HCT116 (cell line): ENCODE measurements at regions not wholly inside any gene's neighbourhood (a gene's known extent, or its start where the extent isn't known, plus 50 kb on each side); places are given as distances from the start of the nearest gene placed in this dataset.

Experiments
- ATAC-seq: fragments of 200-7000 bp; cut with Tn5 transposase; 2 replicates; pipeline ENCODE4 v1.9.1; 2020; ENCODE audit warnings: mild to moderate bottlenecking, moderate library complexity
- BruUV-seq: library from RNA; stranded (reverse); fragments of 400-500 nt; replicated peaks from 2 replicates; lab custom pipeline; 2021; lab: Mats Ljungman, UMichigan
- CTCF ChIA-PET: fragments of 300-600 bp; sonication (Branson Sonifier 250); formaldehyde crosslinking; loops from one replicate; lab custom pipeline; 2021; ENCODE audit warnings: antibody characterized with exemption; lab: Charles Lee
- POLR2A ChIA-PET: fragments of 300-600, 350-600 bp; sonication (Branson Sonifier 250); formaldehyde crosslinking; loops from one replicate; lab custom pipeline; 2021; ENCODE audit warnings: antibody characterized with exemption; lab: Charles Lee
- RAD21 ChIA-PET, 2 experiments: fragments of 300-600 bp; sonication (Branson Sonifier 250); formaldehyde crosslinking; loops; one replicate each; lab custom pipeline; 2023; ENCODE audit warnings: low total read pairs in 2 of 2; ENCODE audit not compliant: uncharacterized antibody in 2 of 2, unreplicated experiment in 2 of 2, low non-redundant PET in 1 of 2; lab: Charles Lee
- DNase-seq: peaks from one replicate; pipeline ENCODE4 v3.0.0-alpha.2; 2010; ENCODE audit warnings: low read depth, low spot score
- H2AFZ ChIP-seq: fragments of 200-600 bp; shearing (Covaris generic), sonication (generic); 2 replicates; pipeline ENCODE4 v1.6.1; 2017; ENCODE audit warnings: low read depth, mixed run types, mixed read lengths, antibody characterized with exemption, low read length; ENCODE audit not compliant: poor library complexity, severe bottlenecking
- H3K27ac ChIP-seq: 2 replicates; pipeline ENCODE4 v1.5.1; 2012; ENCODE audit warnings: low read depth, low read length
- H3K27me3 ChIP-seq: fragments of 200-600 bp; sonication (generic); 2 replicates; pipeline ENCODE4 v1.6.1; 2016; ENCODE audit warnings: mixed run types, low read length, mixed read lengths; ENCODE audit not compliant: insufficient read depth
- H3K36me3 ChIP-seq, 2 experiments: fragments of 200-500 bp in 1 of 2; fragments of 200-600 bp in 1 of 2; sonication (Bioruptor generic) in 1 of 2; sonication (generic) in 1 of 2; 2 replicates each; pipeline versions ENCODE4 v1.5.1 to v1.6.1; 2014 to 2016; ENCODE audit warnings: low read length in 2 of 2, inconsistent platforms in 1 of 2, mixed read lengths in 1 of 2, mixed run types in 1 of 2; ENCODE audit not compliant: insufficient read depth in 2 of 2, control insufficient read depth in 1 of 2
- H3K4me1 ChIP-seq, 2 experiments: fragments of 200-600 bp in 1 of 2; sonication (generic) in 1 of 2; 2 replicates each; pipeline versions ENCODE4 v1.5.1 to v1.6.1; 2012 to 2017; ENCODE audit warnings: low read length in 2 of 2, inconsistent platforms in 1 of 2, mild to moderate bottlenecking in 1 of 2, mixed read lengths in 1 of 2, mixed run types in 1 of 2, moderate library complexity in 1 of 2; ENCODE audit not compliant: insufficient read depth in 2 of 2, control insufficient read depth in 1 of 2
- H3K4me2 ChIP-seq: fragments of 200-600 bp; sonication (generic); 2 replicates; pipeline ENCODE4 v1.6.1; 2017; ENCODE audit warnings: mixed run types, low read length, mixed read lengths
- H3K4me3 ChIP-seq, 2 experiments: fragments of 200-600 bp in 1 of 2; sonication (generic) in 1 of 2; replicated peaks in 1 of 2; 2 replicates each; pipeline ENCODE4 v1.5.1; 2011 to 2016; ENCODE audit warnings: low read length in 2 of 2, control low read depth in 1 of 2, low read depth in 1 of 2, mild to moderate bottlenecking in 1 of 2, mixed read lengths in 1 of 2, mixed run types in 1 of 2
- H3K79me2 ChIP-seq: fragments of 200-600 bp; sonication (generic); 2 replicates; pipeline ENCODE4 v1.6.1; 2017; ENCODE audit warnings: mild to moderate bottlenecking, mixed run types, low read length, moderate library complexity, mixed read lengths; ENCODE audit not compliant: insufficient read depth
- H3K9ac ChIP-seq: fragments of 200-600 bp; sonication (generic); 2 replicates; pipeline ENCODE4 v1.6.1; 2016; ENCODE audit warnings: low read length, mixed read lengths
- H3K9me2 ChIP-seq: fragments of 200-600 bp; sonication (generic), shearing (Covaris generic); 2 replicates; pipeline ENCODE4 v1.6.1; 2017; ENCODE audit warnings: mixed run types, mild to moderate bottlenecking, moderate library complexity; ENCODE audit not compliant: insufficient read depth
- H3K9me3 ChIP-seq, 2 experiments: fragments of 200-500 bp in 1 of 2; fragments of 200-600 bp in 1 of 2; sonication (Bioruptor generic) in 1 of 2; sonication (generic) in 1 of 2; 2 replicates each; pipeline ENCODE4 v1.6.1; 2014 to 2017; ENCODE audit warnings: low read length in 2 of 2, mixed read lengths in 2 of 2, inconsistent platforms in 1 of 2, low read depth in 1 of 2, mild to moderate bottlenecking in 1 of 2, mixed run types in 1 of 2, moderate library complexity in 1 of 2; ENCODE audit not compliant: control insufficient read depth in 1 of 2, insufficient read depth in 1 of 2
- H4K20me1 ChIP-seq: fragments of 200-600 bp; sonication (generic), shearing (Covaris generic); 2 replicates; pipeline ENCODE4 v1.6.1; 2017; ENCODE audit warnings: mixed run types, mild to moderate bottlenecking, moderate library complexity; ENCODE audit not compliant: insufficient read depth
- CBX3 ChIP-seq: IDR thresholded peaks from 2 replicates; pipeline ENCODE4 v1.6.1; 2012; ENCODE audit warnings: low read depth
- CEBPB ChIP-seq: IDR thresholded peaks from 2 replicates; pipeline ENCODE4 v1.6.1; 2012; ENCODE audit warnings: low read depth
- EGR1 ChIP-seq: IDR thresholded peaks from 2 replicates; pipeline ENCODE4 v1.6.1; 2012; ENCODE audit warnings: low read depth
- EZH2 ChIP-seq: fragments of 200-600 bp; sonication (generic); IDR thresholded peaks from 2 replicates; pipeline ENCODE4 v1.6.1; 2017; ENCODE audit warnings: antibody characterized with exemption, mixed run types
- FOSL1 ChIP-seq: IDR thresholded peaks from 2 replicates; pipeline ENCODE4 v1.6.1; 2012; ENCODE audit warnings: low read depth
- POLR2A ChIP-seq: IDR thresholded peaks from 2 replicates; pipeline ENCODE4 v1.7.0; 2011; ENCODE audit warnings: borderline replicate concordance; ENCODE audit not compliant: insufficient read depth, insufficient read length; ENCODE audit errors: extremely low read depth
- POLR2AphosphoS5 ChIP-seq: IDR thresholded peaks from 2 replicates; pipeline ENCODE4 v1.6.1; 2011; ENCODE audit warnings: mild to moderate bottlenecking, low read depth, low read length, moderate library complexity
- RAD21 ChIP-seq: IDR thresholded peaks from 2 replicates; pipeline ENCODE4 v1.6.1; 2012; ENCODE audit warnings: low read depth, mild to moderate bottlenecking
- SRF ChIP-seq: IDR thresholded peaks from 2 replicates; pipeline ENCODE4 v1.6.1; 2012; ENCODE audit warnings: low read depth
- TCF7L2 ChIP-seq: IDR thresholded peaks from 2 replicates; pipeline ENCODE4 v1.7.0; 2011; ENCODE audit warnings: borderline replicate concordance, inconsistent platforms; ENCODE audit not compliant: insufficient read depth, insufficient read length; ENCODE audit errors: extremely low read depth
- ZBTB33 ChIP-seq: IDR thresholded peaks from 2 replicates; pipeline ENCODE4 v1.6.1; 2011; ENCODE audit warnings: mild to moderate bottlenecking, low read length, moderate library complexity; ENCODE audit not compliant: insufficient replicate concordance; ENCODE audit errors: extremely low read depth
- ZFX ChIP-seq: fragments of 450-650 bp; IDR thresholded peaks from 2 replicates; pipeline ENCODE4 v1.6.1; 2017
- intact Hi-C: fragments of 100-400 bp; cut with micrococcal nuclease; formaldehyde crosslinking; loops from 2 replicates; pipeline ENCODE4 v1.10.0; 2022
- TF ChIP-seq, protein P1 (sequence below), 3 experiments: fragments of 200-600 bp in 1 of 3; sonication (generic) in 1 of 3; IDR thresholded peaks in 2 of 3; conservative IDR thresholded peaks in 1 of 3; 2 replicates each; pipeline ENCODE4 v1.5.1; 2012 to 2017; ENCODE audit warnings: low read depth in 2 of 3, low read length in 2 of 3, antibody characterized with exemption in 1 of 3, borderline replicate concordance in 1 of 3, control low read depth in 1 of 3, mild to moderate bottlenecking in 1 of 3, mixed read lengths in 1 of 3, mixed run types in 1 of 3, moderate library complexity in 1 of 3; ENCODE audit not compliant: insufficient read depth in 1 of 3
- TF ChIP-seq, protein P2 (sequence below): IDR thresholded peaks from 2 replicates; pipeline ENCODE4 v1.6.1; 2012

DNA sequence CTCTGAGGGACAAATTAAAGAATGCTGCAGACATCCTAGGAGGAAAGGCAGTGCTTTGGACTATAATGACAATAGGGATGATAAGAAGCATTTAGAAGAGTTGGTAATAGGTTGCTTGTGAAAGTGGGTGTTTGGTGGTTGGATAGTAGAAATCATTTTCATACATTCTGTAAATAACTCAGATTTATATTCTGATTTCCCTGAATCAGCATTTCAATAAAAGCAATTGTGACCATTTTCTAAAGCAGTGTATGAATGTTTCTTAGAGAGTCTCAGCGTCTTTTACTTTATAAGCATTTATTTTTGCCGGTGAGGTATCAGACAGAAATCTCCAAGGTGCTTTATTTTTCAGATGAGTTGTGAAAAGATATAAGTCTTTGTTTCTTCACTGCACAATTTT, 1099.0 kb upstream of the LRRTM1 start:
- Histone ChIP-seq H2AFZ (no peak overlapping the region), H3K9me2 (no peaks in the 10 kb centered on the region), H3K4me1 (no peaks in the 10 kb centered on the region), H3K4me2 (no peak overlapping the region), H3K79me2 (no peaks in the 10 kb centered on the region), H3K4me3 (no peak overlapping the region), H3K36me3 (no peaks in the 10 kb centered on the region), H3K9me3 (no peaks in the 10 kb centered on the region), H3K27ac (no peak overlapping the region), H3K27me3 (no peaks in the 10 kb centered on the region), H4K20me1 (no peaks in the 10 kb centered on the region), H3K9ac (no peak overlapping the region)
- POLR2A ChIA-PET = no interaction called here
- RAD21 ChIA-PET = no interaction called here
- no peak for TF ChIP-seq CBX3
- no peak for TF ChIP-seq POLR2A
- TF ChIP-seq, protein P1, sequence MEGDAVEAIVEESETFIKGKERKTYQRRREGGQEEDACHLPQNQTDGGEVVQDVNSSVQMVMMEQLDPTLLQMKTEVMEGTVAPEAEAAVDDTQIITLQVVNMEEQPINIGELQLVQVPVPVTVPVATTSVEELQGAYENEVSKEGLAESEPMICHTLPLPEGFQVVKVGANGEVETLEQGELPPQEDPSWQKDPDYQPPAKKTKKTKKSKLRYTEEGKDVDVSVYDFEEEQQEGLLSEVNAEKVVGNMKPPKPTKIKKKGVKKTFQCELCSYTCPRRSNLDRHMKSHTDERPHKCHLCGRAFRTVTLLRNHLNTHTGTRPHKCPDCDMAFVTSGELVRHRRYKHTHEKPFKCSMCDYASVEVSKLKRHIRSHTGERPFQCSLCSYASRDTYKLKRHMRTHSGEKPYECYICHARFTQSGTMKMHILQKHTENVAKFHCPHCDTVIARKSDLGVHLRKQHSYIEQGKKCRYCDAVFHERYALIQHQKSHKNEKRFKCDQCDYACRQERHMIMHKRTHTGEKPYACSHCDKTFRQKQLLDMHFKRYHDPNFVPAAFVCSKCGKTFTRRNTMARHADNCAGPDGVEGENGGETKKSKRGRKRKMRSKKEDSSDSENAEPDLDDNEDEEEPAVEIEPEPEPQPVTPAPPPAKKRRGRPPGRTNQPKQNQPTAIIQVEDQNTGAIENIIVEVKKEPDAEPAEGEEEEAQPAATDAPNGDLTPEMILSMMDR (IDR thresholded peaks at IDR 0.05 in 2 of 3, conservative IDR thresholded peaks at IDR 0.05 in 1 of 3; ENCODE audit: borderline replicate concordance in 1 of 3, insufficient read depth in 1 of 3, low read depth in 2 of 3, low read length in 2 of 3) = no peak
- TF ChIP-seq RAD21 = no peak
- no peak for TF ChIP-seq EZH2
- TF ChIP-seq EGR1 = no peak
- no peak for TF ChIP-seq SRF
- TF ChIP-seq FOSL1 = no peak
- TF ChIP-seq POLR2AphosphoS5 = no peak
- no peak for TF ChIP-seq ZFX
- TF ChIP-seq TCF7L2 = no peak
- no peak for TF ChIP-seq ZBTB33
- TF ChIP-seq, protein P2, sequence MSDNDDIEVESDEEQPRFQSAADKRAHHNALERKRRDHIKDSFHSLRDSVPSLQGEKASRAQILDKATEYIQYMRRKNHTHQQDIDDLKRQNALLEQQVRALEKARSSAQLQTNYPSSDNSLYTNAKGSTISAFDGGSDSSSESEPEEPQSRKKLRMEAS = no peak
- TF ChIP-seq CEBPB = no peak
- DNase-seq (no peak), ATAC-seq (no peak)
- CTCF ChIA-PET = no interaction called here
- BruUV-seq = no TSS peak
- intact Hi-C loops = no loop called here
